GM23338 (cell line): ENCODE measurements at regions not wholly inside any gene's neighbourhood (a gene's known extent, or its start where the extent isn't known, plus 50 kb on each side); places are given as distances from the start of the nearest gene placed in this dataset.

Experiments
- ATAC-seq: fragments of 200-7000 bp; cut with Tn5 transposase; 3 replicates; pipeline ENCODE4 v1.9.1; 2020
- DNase-seq: peaks from one replicate; pipeline ENCODE4 v3.0.0-alpha.2; 2015; ENCODE audit warnings: low spot score
- H2AFZ ChIP-seq: fragments of 200-600 bp; sonication (generic); 2 replicates; pipeline ENCODE4 v1.8.0; 2016; ENCODE audit warnings: antibody characterized with exemption, mild to moderate bottlenecking, moderate library complexity
- H3F3A ChIP-seq: fragments of 200-600 bp; sonication (generic); replicated peaks from 2 replicates; pipeline ENCODE4 v1.8.0; 2017; ENCODE audit warnings: antibody characterized with exemption, mixed run types, low read depth
- H3K27ac ChIP-seq: fragments of 200-600 bp; sonication (generic); 2 replicates; pipeline ENCODE4 v1.6.1; 2016; ENCODE audit warnings: low read depth
- H3K27me3 ChIP-seq: fragments of 200-600 bp; sonication (generic); 2 replicates; pipeline ENCODE4 v1.8.0; 2016; ENCODE audit warnings: mild to moderate bottlenecking, mixed run types, moderate library complexity; ENCODE audit not compliant: insufficient read depth
- H3K36me3 ChIP-seq: fragments of 200-600 bp; sonication (generic); 2 replicates; pipeline ENCODE4 v1.8.0; 2016; ENCODE audit warnings: mild to moderate bottlenecking; ENCODE audit not compliant: insufficient read depth
- H3K4me1 ChIP-seq: fragments of 200-600 bp; sonication (generic); 2 replicates; pipeline ENCODE4 v1.8.0; 2016; ENCODE audit warnings: mild to moderate bottlenecking, moderate library complexity; ENCODE audit not compliant: insufficient read depth
- H3K4me2 ChIP-seq: fragments of 200-600 bp; sonication (generic); 2 replicates; pipeline ENCODE4 v1.7.1; 2017; ENCODE audit warnings: mixed run types
- H3K4me3 ChIP-seq: fragments of 200-600 bp; sonication (generic); 2 replicates; pipeline ENCODE4 v1.6.1; 2016; ENCODE audit warnings: mixed run types
- H3K79me2 ChIP-seq: fragments of 200-600 bp; sonication (generic); replicated peaks from 2 replicates; pipeline ENCODE4 v1.8.0; 2017; ENCODE audit warnings: mild to moderate bottlenecking; ENCODE audit not compliant: insufficient read depth
- H3K9me2 ChIP-seq: fragments of 200-600 bp; sonication (generic); 2 replicates; pipeline ENCODE4 v1.8.0; 2017; ENCODE audit not compliant: insufficient read depth
- H4K20me1 ChIP-seq: fragments of 200-600 bp; sonication (generic); replicated peaks from 2 replicates; pipeline ENCODE4 v1.8.0; 2017; ENCODE audit warnings: mild to moderate bottlenecking; ENCODE audit not compliant: insufficient read depth
- H3K27ac Mint-ChIP-seq: 2 replicates; pipeline ENCODE4 v1.8.0; 2020; ENCODE audit warnings: inconsistent platforms, mild to moderate bottlenecking, moderate library complexity, mixed read lengths
- H3K27me3 Mint-ChIP-seq: 3 replicates; pipeline ENCODE4 v1.8.0; 2022; ENCODE audit warnings: low read depth, mild to moderate bottlenecking, moderate library complexity, mixed read lengths, inconsistent platforms; ENCODE audit not compliant: insufficient read depth, poor library complexity
- H3K36me3 Mint-ChIP-seq: 3 replicates; pipeline ENCODE4 v1.8.0; 2021; ENCODE audit warnings: low read depth, mild to moderate bottlenecking, inconsistent platforms, moderate library complexity, mixed read lengths
- H3K4me1 Mint-ChIP-seq: 3 replicates; pipeline ENCODE4 v1.8.0; 2020; ENCODE audit warnings: mild to moderate bottlenecking, inconsistent platforms, mixed read lengths
- H3K4me3 Mint-ChIP-seq: 3 replicates; pipeline ENCODE4 v1.8.0; 2021; ENCODE audit warnings: moderate library complexity, mild to moderate bottlenecking, inconsistent platforms, mixed read lengths
- H3K9me3 Mint-ChIP-seq: 3 replicates; pipeline ENCODE4 v1.8.0; 2020; ENCODE audit warnings: moderate library complexity, mild to moderate bottlenecking, inconsistent platforms, mixed read lengths
- CREB1 ChIP-seq: fragments of 250-450 bp; sonication (Bioruptor Pico); IDR thresholded peaks from 2 replicates; pipeline ENCODE4 v1.5.0; 2020; ENCODE audit warnings: low read depth, mild to moderate bottlenecking, moderate library complexity
- EZH2 ChIP-seq: fragments of 200-600 bp; sonication (generic); IDR thresholded peaks from one replicate; pipeline ENCODE4 v1.8.0; 2017; ENCODE audit warnings: antibody characterized with exemption, mild to moderate bottlenecking, low read depth; ENCODE audit not compliant: unreplicated experiment
- EZH2phosphoT487 ChIP-seq: fragments of 200-600 bp; sonication (generic); IDR thresholded peaks from one replicate; pipeline ENCODE4 v1.8.1; 2018; ENCODE audit warnings: antibody characterized with exemption; ENCODE audit not compliant: unreplicated experiment
- JUNB ChIP-seq: IDR thresholded peaks from one replicate; pipeline ENCODE4 v1.6.1; 2016; ENCODE audit warnings: antibody characterized with exemption; ENCODE audit not compliant: unreplicated experiment
- NANOG ChIP-seq: IDR thresholded peaks from 2 replicates; pipeline ENCODE4 v1.6.1; 2016; ENCODE audit warnings: antibody characterized with exemption, borderline replicate concordance
- POLR2AphosphoS5 ChIP-seq: IDR thresholded peaks from 2 replicates; pipeline ENCODE4 v1.6.1; 2016; ENCODE audit warnings: antibody characterized with exemption, low read depth
- STAT1 ChIP-seq: IDR thresholded peaks from one replicate; pipeline ENCODE4 v1.6.1; 2016; ENCODE audit warnings: antibody characterized with exemption; ENCODE audit not compliant: unreplicated experiment
- ZNF331 ChIP-seq: fragments of 250-450 bp; sonication (Bioruptor Pico); IDR thresholded peaks from 2 replicates; pipeline ENCODE4 v1.5.0; 2020; ENCODE audit warnings: low read depth, mild to moderate bottlenecking, moderate library complexity
- TF ChIP-seq, protein P1 (sequence below), 2 experiments: fragments of 200-600 bp in 1 of 2; sonication (generic) in 1 of 2; conservative IDR thresholded peaks; 2 replicates each; pipeline versions ENCODE4 v1.5.1 to v1.6.1; 2016 to 2017; ENCODE audit warnings: antibody characterized with exemption in 2 of 2, low read depth in 2 of 2, mild to moderate bottlenecking in 2 of 2, moderate library complexity in 1 of 2
- TF ChIP-seq, protein P2 (sequence below): IDR thresholded peaks from 2 replicates; pipeline ENCODE4 v1.6.1; 2016; ENCODE audit warnings: antibody characterized with exemption
- TF ChIP-seq, protein P3 (sequence below): IDR thresholded peaks from one replicate; pipeline ENCODE4 v1.6.1; 2018; ENCODE audit warnings: antibody characterized with exemption; ENCODE audit not compliant: unreplicated experiment

DNA sequence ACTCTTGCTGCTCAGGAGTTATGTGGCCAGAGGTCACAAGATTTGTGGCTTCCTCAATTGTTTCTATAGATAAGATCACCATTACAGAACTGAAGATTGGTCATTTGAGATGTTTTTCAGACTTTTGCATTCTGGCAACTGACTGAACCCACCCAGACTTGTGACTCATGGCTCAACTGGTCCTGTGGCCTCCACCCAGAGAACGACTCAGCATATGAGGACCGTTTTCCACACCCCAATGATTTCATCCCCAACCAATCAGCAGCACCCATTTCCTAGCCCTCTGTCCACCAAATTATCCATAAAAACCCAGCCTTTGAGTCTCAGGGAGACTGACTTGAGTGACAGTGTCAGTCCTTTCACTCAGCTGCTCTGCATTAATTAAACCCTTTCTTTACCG, 143.2 kb upstream of the ASIC2 start:
- TF ChIP-seq, protein P1, sequence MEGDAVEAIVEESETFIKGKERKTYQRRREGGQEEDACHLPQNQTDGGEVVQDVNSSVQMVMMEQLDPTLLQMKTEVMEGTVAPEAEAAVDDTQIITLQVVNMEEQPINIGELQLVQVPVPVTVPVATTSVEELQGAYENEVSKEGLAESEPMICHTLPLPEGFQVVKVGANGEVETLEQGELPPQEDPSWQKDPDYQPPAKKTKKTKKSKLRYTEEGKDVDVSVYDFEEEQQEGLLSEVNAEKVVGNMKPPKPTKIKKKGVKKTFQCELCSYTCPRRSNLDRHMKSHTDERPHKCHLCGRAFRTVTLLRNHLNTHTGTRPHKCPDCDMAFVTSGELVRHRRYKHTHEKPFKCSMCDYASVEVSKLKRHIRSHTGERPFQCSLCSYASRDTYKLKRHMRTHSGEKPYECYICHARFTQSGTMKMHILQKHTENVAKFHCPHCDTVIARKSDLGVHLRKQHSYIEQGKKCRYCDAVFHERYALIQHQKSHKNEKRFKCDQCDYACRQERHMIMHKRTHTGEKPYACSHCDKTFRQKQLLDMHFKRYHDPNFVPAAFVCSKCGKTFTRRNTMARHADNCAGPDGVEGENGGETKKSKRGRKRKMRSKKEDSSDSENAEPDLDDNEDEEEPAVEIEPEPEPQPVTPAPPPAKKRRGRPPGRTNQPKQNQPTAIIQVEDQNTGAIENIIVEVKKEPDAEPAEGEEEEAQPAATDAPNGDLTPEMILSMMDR (conservative IDR thresholded peaks at IDR 0.05; ENCODE audit: low read depth in 2 of 2), result no peak
- TF ChIP-seq STAT1, result no peak
- peaks cover under 1% of the 10 kb centered on the region; the same call in 1 of the 3 replicates for H3K9me3 Mint-ChIP-seq
- no peak overlapping the region for H3K27ac ChIP-seq
- H3K27me3 Mint-ChIP-seq, result peaks cover 5% of the 10 kb centered on the region
- no peaks in the 10 kb centered on the region for H3K79me2 ChIP-seq
- H3K27me3 ChIP-seq, result no peaks in the 10 kb centered on the region
- no peaks in the 10 kb centered on the region for H3F3A ChIP-seq
- no peak for DNase-seq
- H3K4me3 ChIP-seq, result no peak overlapping the region
- H3K4me2 ChIP-seq, result no peak overlapping the region
- H4K20me1 ChIP-seq, result no peaks in the 10 kb centered on the region
- H2AFZ ChIP-seq, result no peak overlapping the region
- peaks cover 7% of the 10 kb centered on the region for H3K9me2 ChIP-seq
- no peak for ATAC-seq
- no peaks in the 10 kb centered on the region for H3K4me1 Mint-ChIP-seq
- H3K4me3 Mint-ChIP-seq, result no peak overlapping the region
- H3K4me1 ChIP-seq, result no peaks in the 10 kb centered on the region
- no peaks in the 10 kb centered on the region for H3K36me3 ChIP-seq
- no peak overlapping the region for H3K27ac Mint-ChIP-seq
- H3K36me3 Mint-ChIP-seq, result no peaks in the 10 kb centered on the region

DNA sequence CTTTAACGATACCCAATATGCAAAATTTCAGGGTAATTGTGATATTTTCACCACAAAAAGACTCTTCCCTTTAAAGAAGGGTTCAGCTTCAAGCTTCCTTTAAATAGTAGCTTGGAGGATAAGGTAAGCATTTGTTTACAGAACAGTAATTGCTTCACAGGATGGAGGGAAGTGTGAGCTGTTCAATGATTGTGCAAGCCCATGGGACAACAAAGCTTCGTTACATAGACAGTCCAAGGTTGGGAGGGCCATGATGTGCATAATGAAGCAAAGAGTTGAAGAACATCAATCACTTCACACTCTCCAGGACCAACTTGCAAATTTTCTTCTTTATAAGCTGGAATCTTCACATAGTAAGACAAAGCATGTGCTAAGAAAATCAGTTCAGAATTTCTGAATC, 145.0 kb upstream of the ASIC2 start:
- H3K9me2 ChIP-seq, result peaks cover 3% of the 10 kb centered on the region; the same call in 1 of the 2 replicates

More for the DNA sequence above, 145.0 kb upstream of the ASIC2 start:
- no peaks in the 10 kb centered on the region for H3K4me1 ChIP-seq
- no peaks in the 10 kb centered on the region for H3K4me1 Mint-ChIP-seq
- H3K9me3 Mint-ChIP-seq, result peaks cover 17% of the 10 kb centered on the region; the same call in 2 of the 3 replicates
- H2AFZ ChIP-seq, result no peak overlapping the region
- H3K4me2 ChIP-seq, result no peak overlapping the region
- peaks cover 3% of the 10 kb centered on the region for H3K27me3 Mint-ChIP-seq
- no peak overlapping the region for H3K27ac Mint-ChIP-seq
- ATAC-seq (no peak), DNase-seq (no peak)
- H3K79me2 ChIP-seq, result no peaks in the 10 kb centered on the region
- 0 out of 2 replicates have a peak, but pooled peaks cover 4% of the 10 kb centered on the region for H3K36me3 ChIP-seq
- TF ChIP-seq ZNF331 (CRISPR knock-in tag) (no peak), STAT1 (no peak), CREB1 (no peak), POLR2AphosphoS5 (no peak), EZH2phosphoT487 (no peak), JUNB (no peak), EZH2 (no peak), NANOG (no peak)
- TF ChIP-seq, protein P2, sequence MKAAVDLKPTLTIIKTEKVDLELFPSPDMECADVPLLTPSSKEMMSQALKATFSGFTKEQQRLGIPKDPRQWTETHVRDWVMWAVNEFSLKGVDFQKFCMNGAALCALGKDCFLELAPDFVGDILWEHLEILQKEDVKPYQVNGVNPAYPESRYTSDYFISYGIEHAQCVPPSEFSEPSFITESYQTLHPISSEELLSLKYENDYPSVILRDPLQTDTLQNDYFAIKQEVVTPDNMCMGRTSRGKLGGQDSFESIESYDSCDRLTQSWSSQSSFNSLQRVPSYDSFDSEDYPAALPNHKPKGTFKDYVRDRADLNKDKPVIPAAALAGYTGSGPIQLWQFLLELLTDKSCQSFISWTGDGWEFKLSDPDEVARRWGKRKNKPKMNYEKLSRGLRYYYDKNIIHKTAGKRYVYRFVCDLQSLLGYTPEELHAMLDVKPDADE, result no peak
- TF ChIP-seq, protein P3, sequence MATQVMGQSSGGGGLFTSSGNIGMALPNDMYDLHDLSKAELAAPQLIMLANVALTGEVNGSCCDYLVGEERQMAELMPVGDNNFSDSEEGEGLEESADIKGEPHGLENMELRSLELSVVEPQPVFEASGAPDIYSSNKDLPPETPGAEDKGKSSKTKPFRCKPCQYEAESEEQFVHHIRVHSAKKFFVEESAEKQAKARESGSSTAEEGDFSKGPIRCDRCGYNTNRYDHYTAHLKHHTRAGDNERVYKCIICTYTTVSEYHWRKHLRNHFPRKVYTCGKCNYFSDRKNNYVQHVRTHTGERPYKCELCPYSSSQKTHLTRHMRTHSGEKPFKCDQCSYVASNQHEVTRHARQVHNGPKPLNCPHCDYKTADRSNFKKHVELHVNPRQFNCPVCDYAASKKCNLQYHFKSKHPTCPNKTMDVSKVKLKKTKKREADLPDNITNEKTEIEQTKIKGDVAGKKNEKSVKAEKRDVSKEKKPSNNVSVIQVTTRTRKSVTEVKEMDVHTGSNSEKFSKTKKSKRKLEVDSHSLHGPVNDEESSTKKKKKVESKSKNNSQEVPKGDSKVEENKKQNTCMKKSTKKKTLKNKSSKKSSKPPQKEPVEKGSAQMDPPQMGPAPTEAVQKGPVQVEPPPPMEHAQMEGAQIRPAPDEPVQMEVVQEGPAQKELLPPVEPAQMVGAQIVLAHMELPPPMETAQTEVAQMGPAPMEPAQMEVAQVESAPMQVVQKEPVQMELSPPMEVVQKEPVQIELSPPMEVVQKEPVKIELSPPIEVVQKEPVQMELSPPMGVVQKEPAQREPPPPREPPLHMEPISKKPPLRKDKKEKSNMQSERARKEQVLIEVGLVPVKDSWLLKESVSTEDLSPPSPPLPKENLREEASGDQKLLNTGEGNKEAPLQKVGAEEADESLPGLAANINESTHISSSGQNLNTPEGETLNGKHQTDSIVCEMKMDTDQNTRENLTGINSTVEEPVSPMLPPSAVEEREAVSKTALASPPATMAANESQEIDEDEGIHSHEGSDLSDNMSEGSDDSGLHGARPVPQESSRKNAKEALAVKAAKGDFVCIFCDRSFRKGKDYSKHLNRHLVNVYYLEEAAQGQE, result no peak
- H4K20me1 ChIP-seq, result no peaks in the 10 kb centered on the region
- H3K27ac ChIP-seq, result no peak overlapping the region
- H3F3A ChIP-seq, result no peaks in the 10 kb centered on the region
- H3K4me3 Mint-ChIP-seq, result no peak overlapping the region
- peaks cover 2% of the 10 kb centered on the region; the same call in 1 of the 3 replicates for H3K36me3 Mint-ChIP-seq
- H3K27me3 ChIP-seq, result no peaks in the 10 kb centered on the region
- no peak overlapping the region for H3K4me3 ChIP-seq
